Fibroblast of the aortic adventitia (primary cell): ENCODE measurements at regions not wholly inside any gene's neighbourhood (a gene's known extent, or its start where the extent isn't known, plus 50 kb on each side); places are given as distances from the start of the nearest gene placed in this dataset.

Source experiments
- DNase-seq: peaks from one replicate; pipeline ENCODE4 v3.0.0-alpha.2; 2010; ENCODE audit warnings: low read depth
- H3K4me3 ChIP-seq: 2 replicates; pipeline ENCODE4 v1.5.1; 2011; ENCODE audit warnings: low read depth, mild to moderate bottlenecking, control low read depth, low read length, moderate library complexity
- TF ChIP-seq, protein P1 (sequence below): IDR thresholded peaks from 2 replicates; pipeline ENCODE4 v1.5.1; 2011; ENCODE audit warnings: mild to moderate bottlenecking, low read length, control low read depth, inconsistent platforms; ENCODE audit not compliant: insufficient read depth

DNA sequence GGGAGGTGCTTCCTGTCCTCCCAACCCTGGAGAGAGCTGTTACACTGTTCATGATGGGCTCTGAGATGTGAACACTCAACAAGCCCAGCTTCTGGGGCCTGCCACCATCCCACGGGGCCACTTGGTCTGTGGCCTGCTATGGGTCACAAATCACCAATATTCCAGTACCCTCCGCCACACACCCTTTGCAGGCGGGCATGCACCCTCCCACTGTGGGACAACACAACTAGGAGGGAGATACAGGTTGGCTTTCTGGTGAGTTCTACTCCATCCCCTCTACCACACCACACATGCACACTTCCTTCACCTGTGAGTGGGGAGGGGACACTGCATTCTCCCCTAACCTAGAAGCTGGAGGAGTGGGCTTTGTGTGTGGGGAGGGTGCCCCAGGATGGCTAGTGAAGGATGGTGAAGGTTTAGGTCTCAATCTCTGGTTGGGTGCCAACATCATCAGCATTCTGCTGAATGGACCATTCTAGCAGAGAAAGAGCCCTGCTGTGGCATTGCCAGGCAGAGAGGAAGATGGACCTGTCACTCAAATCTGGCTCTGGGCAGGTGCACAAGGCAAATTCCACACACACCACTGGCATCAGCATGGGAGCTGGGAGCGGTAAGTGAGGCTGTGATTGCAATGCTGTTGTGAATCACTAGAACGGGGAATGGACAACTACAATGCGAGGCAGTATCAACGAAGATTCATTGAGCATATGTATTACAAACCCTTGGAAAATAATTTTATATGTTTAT, 175.1 kb downstream of the THBS2 start:
- TF ChIP-seq, protein P1, sequence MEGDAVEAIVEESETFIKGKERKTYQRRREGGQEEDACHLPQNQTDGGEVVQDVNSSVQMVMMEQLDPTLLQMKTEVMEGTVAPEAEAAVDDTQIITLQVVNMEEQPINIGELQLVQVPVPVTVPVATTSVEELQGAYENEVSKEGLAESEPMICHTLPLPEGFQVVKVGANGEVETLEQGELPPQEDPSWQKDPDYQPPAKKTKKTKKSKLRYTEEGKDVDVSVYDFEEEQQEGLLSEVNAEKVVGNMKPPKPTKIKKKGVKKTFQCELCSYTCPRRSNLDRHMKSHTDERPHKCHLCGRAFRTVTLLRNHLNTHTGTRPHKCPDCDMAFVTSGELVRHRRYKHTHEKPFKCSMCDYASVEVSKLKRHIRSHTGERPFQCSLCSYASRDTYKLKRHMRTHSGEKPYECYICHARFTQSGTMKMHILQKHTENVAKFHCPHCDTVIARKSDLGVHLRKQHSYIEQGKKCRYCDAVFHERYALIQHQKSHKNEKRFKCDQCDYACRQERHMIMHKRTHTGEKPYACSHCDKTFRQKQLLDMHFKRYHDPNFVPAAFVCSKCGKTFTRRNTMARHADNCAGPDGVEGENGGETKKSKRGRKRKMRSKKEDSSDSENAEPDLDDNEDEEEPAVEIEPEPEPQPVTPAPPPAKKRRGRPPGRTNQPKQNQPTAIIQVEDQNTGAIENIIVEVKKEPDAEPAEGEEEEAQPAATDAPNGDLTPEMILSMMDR = no peak
- H3K4me3 ChIP-seq = no peak overlapping the region
- DNase-seq = no peak

DNA sequence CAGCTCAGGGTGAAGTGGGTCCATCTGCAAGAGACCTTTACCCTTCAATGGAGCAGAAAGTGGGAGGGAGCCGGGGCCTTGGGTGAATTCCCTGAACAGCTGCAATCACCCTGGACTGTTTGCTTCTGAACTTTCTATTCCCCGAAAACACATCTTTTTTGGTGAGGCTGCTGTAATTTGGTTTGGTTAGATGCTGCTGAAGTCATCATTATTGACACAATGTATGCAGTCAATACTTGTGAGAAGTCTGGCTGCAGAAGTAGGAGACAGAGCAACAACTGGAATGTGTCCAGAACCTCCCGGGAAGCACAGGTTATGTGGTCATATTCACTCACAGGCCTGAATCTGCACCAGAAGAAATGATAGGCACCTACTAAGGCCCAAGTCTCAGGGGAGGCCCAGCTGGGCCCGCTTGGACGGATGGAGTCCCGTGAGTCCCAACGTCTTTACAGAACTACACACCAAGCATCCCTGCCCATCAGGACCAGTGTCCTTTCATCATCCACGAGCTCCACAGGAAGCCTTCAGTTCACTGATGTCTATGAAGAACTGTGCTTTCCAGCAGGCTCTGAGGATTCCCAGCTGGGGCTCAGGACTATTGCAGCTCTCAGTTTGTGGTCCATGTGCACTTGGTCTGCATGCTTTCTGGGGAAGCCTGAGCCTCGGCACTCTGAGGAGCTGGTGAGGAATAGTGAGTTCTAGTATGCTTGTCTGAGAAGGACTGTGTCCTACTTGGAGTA, 177.6 kb downstream of the THBS2 start:
- TF ChIP-seq, protein P1 = no peak
- no peak for DNase-seq
- H3K4me3 ChIP-seq = peak overlapping the region; percentile 6

DNA sequence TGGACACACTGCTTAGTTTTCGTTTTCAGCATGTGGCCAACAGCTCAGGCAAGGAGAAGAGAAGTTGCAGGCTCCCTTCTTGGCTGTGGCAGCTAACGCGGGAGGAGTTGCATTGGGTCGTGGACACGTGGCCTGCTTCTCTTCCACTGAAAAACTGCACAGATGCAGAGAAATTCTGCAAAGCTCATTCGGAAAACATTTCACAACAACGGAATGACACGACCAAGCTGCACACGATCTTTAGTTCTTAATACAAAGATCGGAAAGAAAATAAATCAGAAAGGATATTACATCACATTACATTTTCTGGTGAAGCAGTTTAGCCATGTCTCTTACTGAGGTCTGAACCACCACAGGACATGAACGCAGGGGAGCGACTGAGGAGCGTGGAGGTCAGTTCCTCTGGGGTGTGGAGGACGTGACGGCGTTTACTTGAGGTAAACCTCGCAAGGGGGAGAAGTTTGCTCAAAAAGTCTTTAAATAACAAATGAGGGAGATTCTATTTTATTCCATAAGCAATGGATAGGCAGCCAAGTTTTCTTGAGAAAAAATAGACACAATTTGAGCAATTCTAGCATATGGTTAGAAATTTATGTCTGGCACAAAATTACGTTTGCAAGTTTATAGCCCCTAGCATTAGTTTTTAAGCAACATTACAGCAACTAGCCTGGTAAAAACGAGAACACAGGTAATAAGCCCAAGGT, 178.3 kb downstream of the THBS2 start:
- peak overlapping the region; percentile 26 for H3K4me3 ChIP-seq
- peak; percentile 98 for DNase-seq

DNA sequence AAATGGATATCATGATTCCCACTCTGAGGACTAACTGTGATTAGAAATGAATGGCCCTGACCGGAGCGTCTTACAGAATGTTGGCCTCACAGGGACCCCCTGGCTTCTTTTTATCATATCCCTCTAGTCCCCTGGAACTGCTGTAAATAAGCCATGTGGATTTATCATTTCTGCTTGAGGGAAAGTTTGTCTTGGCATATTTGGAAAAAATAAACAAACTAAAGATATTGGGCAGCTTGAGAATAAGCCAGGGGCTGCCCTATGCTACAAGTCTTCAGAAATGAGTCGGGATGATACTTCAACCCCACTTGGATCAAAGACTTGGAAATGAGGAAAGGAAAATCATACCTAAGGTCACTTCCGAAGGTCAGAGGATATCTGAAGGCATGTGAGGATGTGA, 179.1 kb downstream of the THBS2 start:
- no peak overlapping the region for H3K4me3 ChIP-seq
- TF ChIP-seq, protein P1 = no peak
- peak; percentile 85 for DNase-seq

More for the DNA sequence above, 178.3 kb downstream of the THBS2 start:
- TF ChIP-seq, protein P1 = no peak

DNA sequence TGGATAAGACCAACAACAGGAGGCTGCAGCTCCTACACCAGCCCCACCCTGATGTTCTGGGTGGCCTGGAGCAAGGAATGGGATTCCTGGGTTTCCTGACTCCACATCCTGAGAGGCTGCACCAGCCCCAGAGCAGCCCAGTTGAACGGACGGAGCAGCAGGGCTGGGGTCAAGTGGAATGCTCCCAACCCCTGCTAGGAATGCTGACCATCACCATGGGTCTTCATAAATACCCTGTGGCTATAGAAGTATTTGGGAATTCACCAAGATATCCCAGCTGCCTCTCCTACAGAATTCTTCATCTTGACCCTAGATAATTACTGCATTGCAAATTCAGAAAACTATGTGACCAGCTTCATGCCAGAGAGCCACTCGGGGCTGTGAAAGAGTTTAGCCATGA, 180.3 kb downstream of the THBS2 start:
- TF ChIP-seq, protein P1 = no peak
- H3K4me3 ChIP-seq = no peak overlapping the region
- DNase-seq = peak; percentile 97

DNA sequence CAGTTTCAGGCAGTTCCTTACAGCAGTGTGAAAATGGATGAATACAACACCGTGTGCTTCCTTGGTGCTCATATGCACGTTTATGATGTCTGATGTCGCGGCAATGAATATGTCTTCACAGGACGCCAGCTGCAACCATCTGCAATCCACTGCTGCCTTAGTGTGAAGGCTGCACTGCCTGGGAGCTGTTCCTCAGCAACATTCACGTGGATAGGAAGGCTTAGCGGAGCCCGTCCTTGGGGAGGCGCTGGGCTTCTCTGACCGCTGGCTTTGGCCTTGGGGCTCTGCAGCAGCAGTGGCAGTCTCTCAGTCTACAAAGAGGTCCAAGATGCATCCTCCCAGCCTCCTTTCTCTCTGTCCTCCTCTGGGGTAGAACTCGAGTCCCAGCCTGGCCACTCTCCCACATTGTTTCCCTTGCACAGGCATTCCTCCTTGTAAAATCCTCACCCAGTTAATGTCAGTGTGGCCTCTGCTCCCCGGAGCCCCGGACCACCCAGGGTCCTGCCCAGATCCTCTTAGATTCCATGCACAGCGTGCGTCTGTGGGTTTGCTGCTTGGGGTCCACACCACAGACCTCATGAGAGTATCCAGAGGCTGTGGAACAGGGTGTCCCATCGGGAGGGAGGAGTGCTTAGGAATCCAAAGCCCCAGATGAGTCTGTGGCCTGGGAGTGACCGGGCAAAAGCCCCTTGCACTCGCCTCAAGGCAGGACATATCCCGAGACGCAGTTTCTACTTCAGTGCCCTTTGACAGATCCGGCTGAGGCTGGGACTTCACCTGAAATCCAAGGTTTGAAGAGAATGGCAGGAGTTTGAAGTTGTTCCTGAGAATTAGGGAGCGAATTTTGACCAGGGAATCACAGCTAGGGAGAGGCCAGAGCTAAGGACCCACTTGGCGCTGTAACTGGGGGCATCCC, 181.3 kb downstream of the THBS2 start:
- no peak for DNase-seq
- TF ChIP-seq, protein P1 = no peak

More for the DNA sequence above, 181.3 kb downstream of the THBS2 start:
- no peak overlapping the region for H3K4me3 ChIP-seq
